Stomach (tissue), 8 donors: ENCODE measurements at regions not wholly inside any gene's neighbourhood (a gene's known extent, or its start where the extent isn't known, plus 50 kb on each side); places are given as distances from the start of the nearest gene placed in this dataset.

Source experiments
- DNase-seq, 2 donors: peaks; one replicate each; pipeline versions ENCODE4 v3.0.0 to v3.0.0-alpha.2; 2013 to 2019
- H3K27ac ChIP-seq, 5 donors: fragments of 200-600 bp in 4 of 5; sonication (generic) in 4 of 5; one replicate each; pipeline ENCODE4 v1.5.1; 2013 to 2019; ENCODE audit warnings: mild to moderate bottlenecking in 1 of 5, moderate library complexity in 1 of 5
- H3K27me3 ChIP-seq, 3 donors: fragments of 200-600 bp; sonication (generic); one replicate each; pipeline ENCODE4 v1.5.1; 2017 to 2019; ENCODE audit warnings: mixed run types in 1 of 3
- H3K36me3 ChIP-seq, 4 donors: fragments of 200-600 bp; sonication (generic); 1 replicate in 3 of 4; 2 replicates in 1 of 4; pipeline ENCODE4 v1.5.1; 2016 to 2019
- H3K4me1 ChIP-seq, 4 donors: fragments of 200-600 bp; sonication (generic); one replicate each; pipeline ENCODE4 v1.5.1; 2016 to 2019
- H3K4me3 ChIP-seq, 4 donors: fragments of 200-600 bp; sonication (generic) in 3 of 4; one replicate each; pipeline ENCODE4 v1.5.1; 2016 to 2019; ENCODE audit warnings: mild to moderate bottlenecking in 1 of 4
- H3K9me3 ChIP-seq, 4 donors: fragments of 200-600 bp; sonication (generic); one replicate each; pipeline ENCODE4 v1.5.1; 2016 to 2019
- EP300 ChIP-seq: sonication (generic); formaldehyde crosslinking; IDR thresholded peaks from one replicate; pipeline ENCODE4 v1.6.1; 2017; ENCODE audit warnings: antibody characterized with exemption
- POLR2A ChIP-seq, 4 donors: fragments of 450-650 bp; IDR thresholded peaks; one replicate each; pipeline ENCODE4 v1.6.1; 2016; ENCODE audit warnings: antibody characterized with exemption in 4 of 4, control low read depth in 2 of 4, mild to moderate bottlenecking in 1 of 4, moderate library complexity in 1 of 4
- POLR2AphosphoS5 ChIP-seq, 3 donors: sonication (generic); formaldehyde crosslinking; IDR thresholded peaks; one replicate each; pipeline ENCODE4 v1.6.1; 2016; ENCODE audit warnings: antibody characterized with exemption in 3 of 3
- WGBS, 5 donors: extraction: QIAGEN DNeasy Blood & Tissue Kit in 3 of 5; methylation state at CpG; one replicate each; pipeline versions ENCODE4 v1.1.5 to v1.1.7; 2013 to 2018; 5-methylcytosine and 5-hydroxymethylcytosine counted together
- intact Hi-C: fragments of 100-400 bp; cut with DNase I; formaldehyde crosslinking; loops from one replicate; pipeline ENCODE4 v1.15.1; 2023; ENCODE audit warnings: low total_unique reads
- TF ChIP-seq, protein P1 (sequence below), 7 experiments: fragments of 450-650 bp in 4 of 7; fragments of 200-600 bp in 3 of 7; sonication (generic) in 3 of 7; IDR thresholded peaks; one replicate each; pipeline ENCODE4 v1.5.1; 2016 to 2019; ENCODE audit warnings: antibody characterized with exemption in 7 of 7, control low read depth in 2 of 7, mild to moderate bottlenecking in 1 of 7
- donor health status: healthy with polysubstance abuse.
- donor health status: Bipolar disorder and iron deficiency.
- donor health status: healthy.

DNA sequence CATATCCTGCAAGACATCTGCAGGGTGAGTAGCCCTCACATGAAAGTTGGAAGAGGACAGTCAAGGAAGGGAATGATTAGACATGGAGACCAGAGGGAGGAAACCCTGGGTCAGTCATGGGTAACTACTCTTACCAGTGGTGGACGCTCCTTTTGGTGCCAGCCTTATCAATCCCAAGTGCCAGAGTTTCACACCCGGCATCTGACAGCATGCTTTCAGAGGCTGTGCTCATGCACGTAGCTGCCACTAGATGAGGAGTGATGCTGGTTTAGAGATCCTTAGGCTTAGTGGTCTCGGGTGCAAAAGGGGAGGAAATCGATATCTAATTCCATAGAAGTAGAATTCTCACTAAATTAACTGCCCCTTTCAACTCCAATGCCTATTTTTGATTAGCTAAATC lies 100.8 kb downstream of the PLCE1 start:
- no peak for TF ChIP-seq EP300
- no peak for TF ChIP-seq POLR2AphosphoS5 (IDR thresholded peaks at IDR 0.05)
- TF ChIP-seq, protein P1, sequence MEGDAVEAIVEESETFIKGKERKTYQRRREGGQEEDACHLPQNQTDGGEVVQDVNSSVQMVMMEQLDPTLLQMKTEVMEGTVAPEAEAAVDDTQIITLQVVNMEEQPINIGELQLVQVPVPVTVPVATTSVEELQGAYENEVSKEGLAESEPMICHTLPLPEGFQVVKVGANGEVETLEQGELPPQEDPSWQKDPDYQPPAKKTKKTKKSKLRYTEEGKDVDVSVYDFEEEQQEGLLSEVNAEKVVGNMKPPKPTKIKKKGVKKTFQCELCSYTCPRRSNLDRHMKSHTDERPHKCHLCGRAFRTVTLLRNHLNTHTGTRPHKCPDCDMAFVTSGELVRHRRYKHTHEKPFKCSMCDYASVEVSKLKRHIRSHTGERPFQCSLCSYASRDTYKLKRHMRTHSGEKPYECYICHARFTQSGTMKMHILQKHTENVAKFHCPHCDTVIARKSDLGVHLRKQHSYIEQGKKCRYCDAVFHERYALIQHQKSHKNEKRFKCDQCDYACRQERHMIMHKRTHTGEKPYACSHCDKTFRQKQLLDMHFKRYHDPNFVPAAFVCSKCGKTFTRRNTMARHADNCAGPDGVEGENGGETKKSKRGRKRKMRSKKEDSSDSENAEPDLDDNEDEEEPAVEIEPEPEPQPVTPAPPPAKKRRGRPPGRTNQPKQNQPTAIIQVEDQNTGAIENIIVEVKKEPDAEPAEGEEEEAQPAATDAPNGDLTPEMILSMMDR (IDR thresholded peaks at IDR 0.05) = no peak
- no peak for TF ChIP-seq POLR2A (IDR thresholded peaks at IDR 0.05)
- H3K27ac ChIP-seq = no peak overlapping the region
- peaks cover 0 to 48% (median 15%) of the 10 kb centered on the region in 4 donors for H3K4me1 ChIP-seq
- intact Hi-C loops = no loop called here
- no peaks in the 10 kb centered on the region for H3K36me3 ChIP-seq
- no peaks in the 10 kb centered on the region for H3K9me3 ChIP-seq
- no peak overlapping the region for H3K4me3 ChIP-seq
- 77 to 94% (median 89%) methylated on average over 5 of the region's 5 CpGs for WGBS, 5 donors
- H3K27me3 ChIP-seq = no peaks in the 10 kb centered on the region
- DNase-seq = no peak

DNA sequence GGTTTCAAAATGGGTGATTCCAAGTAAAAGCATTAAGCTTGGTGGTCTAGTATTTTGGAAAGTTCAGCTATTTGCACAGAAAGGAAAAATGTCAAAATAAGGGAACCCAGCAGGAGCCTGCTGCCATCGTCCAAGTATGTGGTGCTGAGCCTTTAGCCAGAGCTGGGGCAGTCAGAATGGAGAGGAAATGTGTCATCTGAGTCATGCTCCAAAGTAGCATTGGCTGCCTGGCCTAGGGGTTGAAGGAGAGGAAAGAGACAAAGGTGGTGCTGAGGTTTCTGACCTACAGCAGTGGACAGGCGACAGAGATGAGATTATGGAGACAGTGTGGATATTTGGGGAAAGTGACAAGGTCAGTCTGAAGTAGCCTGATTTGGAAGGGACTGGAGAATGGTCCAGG lies 103.9 kb downstream of the PLCE1 start:
- no peak for TF ChIP-seq POLR2A (IDR thresholded peaks at IDR 0.05)
- TF ChIP-seq, protein P1 (IDR thresholded peaks at IDR 0.05) = no peak
- TF ChIP-seq EP300 = no peak
- no peak for TF ChIP-seq POLR2AphosphoS5 (IDR thresholded peaks at IDR 0.05)
- 75 to 96% (median 89%) methylated on average over 2 of the region's 2 CpGs for WGBS, 5 donors
- Histone ChIP-seq H3K27me3 (no peaks in the 10 kb centered on the region), H3K27ac (no peak overlapping the region), H3K4me3 (no peak overlapping the region), H3K36me3 (no peaks in the 10 kb centered on the region), H3K9me3 (no peaks in the 10 kb centered on the region), H3K4me1 (peaks cover 0 to 52% (median 14%) of the 10 kb centered on the region in 4 donors)
- DNase-seq = no peak
- intact Hi-C loops = no loop called here

DNA sequence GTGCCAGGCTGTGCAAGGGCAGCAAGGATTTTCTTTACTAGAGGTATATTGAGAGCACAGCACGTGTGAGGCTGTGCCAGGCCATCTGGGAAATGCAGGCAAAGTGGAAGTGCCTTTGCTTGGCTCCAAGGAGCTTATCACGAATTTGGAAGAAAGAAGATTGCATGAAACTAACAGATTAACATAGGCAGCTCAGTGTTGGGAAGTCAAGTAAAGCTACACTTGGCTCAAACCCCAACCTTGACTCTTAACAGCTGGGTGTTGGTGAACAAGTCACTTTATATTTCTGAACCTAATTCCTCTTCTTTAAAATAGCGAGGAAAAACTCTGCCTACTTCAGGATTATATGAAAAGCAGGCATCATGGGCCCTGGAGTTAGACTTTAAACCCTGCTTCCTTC lies 105.2 kb downstream of the PLCE1 start:
- no peak overlapping the region for H3K4me3 ChIP-seq
- DNase-seq = peak; percentile 29 to 50
- intact Hi-C loops = no loop called here
- 22 to 33% (median 24%) methylated on average over 3 of the region's 3 CpGs for WGBS, 5 donors
- no peaks in the 10 kb centered on the region for H3K9me3 ChIP-seq
- H3K27ac ChIP-seq = peak overlapping the region in 3 of 5 donors; percentile 7 to 49 (median 24)
- peaks cover 0 to 52% (median 12%) of the 10 kb centered on the region in 4 donors for H3K4me1 ChIP-seq
- H3K27me3 ChIP-seq = no peaks in the 10 kb centered on the region
- no peaks in the 10 kb centered on the region for H3K36me3 ChIP-seq
- TF ChIP-seq EP300 = no peak
- TF ChIP-seq POLR2AphosphoS5 (IDR thresholded peaks at IDR 0.05) = peak in 1 of 3 donors; percentile 22

DNA sequence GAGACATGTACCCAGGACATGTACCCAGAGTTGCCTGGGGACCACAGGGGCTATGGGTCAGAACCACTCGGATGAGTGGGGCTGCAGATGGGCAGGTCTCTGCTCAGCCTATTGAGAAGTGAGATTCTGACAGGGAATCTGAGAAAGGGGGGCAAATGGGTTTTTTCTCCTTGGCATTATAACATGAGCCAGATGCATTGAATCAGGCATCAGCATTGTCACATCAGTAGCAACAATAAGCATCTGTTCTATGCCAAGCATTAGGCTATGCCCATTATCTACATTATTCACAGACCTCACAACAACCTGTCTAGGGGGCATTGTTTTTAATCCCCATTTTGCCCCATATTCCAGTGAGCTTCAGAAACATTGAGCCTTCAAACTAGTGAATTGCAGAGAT lies 108.2 kb downstream of the PLCE1 start:
- DNase-seq = no peak
- Histone ChIP-seq H3K36me3 (no peaks in the 10 kb centered on the region), H3K4me1 (peaks cover 0 to 49% (median 16%) of the 10 kb centered on the region in 4 donors), H3K27me3 (no peaks in the 10 kb centered on the region), H3K27ac (no peak overlapping the region), H3K4me3 (no peak overlapping the region), H3K9me3 (no peaks in the 10 kb centered on the region)
- 67 to 93% (median 90%) methylated on average over 1 of the region's 1 CpG for WGBS, 5 donors
- intact Hi-C loops = no loop called here
- no peak for TF ChIP-seq EP300
- TF ChIP-seq POLR2AphosphoS5 (IDR thresholded peaks at IDR 0.05) = no peak
- TF ChIP-seq, protein P1 (IDR thresholded peaks at IDR 0.05) = no peak
- TF ChIP-seq POLR2A (IDR thresholded peaks at IDR 0.05) = no peak

DNA sequence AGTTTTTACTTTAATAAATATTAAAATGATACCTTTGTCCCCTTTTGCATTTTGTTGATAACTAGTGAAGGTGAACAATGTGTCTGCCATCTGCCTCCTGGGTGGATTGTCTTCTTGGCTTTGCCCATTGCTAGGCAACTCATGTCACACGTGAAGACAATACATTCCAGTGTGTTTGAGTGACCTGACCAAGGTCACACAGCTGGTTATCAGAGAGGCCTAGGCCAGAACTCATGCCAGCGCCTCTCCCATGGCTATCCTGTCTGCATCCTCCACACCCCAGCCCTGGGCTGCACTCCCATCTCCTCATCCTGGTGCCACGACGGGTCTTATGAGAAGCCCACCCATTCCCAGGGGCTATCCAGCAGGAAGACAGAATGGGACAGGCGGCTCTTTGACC lies 108.7 kb downstream of the PLCE1 start:
- H3K9me3 ChIP-seq = no peaks in the 10 kb centered on the region
- no peak overlapping the region for H3K4me3 ChIP-seq
- intact Hi-C loops = no loop called here
- peaks cover 0 to 49% (median 16%) of the 10 kb centered on the region in 4 donors for H3K4me1 ChIP-seq
- H3K27me3 ChIP-seq = no peaks in the 10 kb centered on the region
- 73 to 87% (median 81%) methylated on average over 5 of the region's 5 CpGs for WGBS, 5 donors
- no peak overlapping the region for H3K27ac ChIP-seq
- TF ChIP-seq EP300 (no peak), POLR2A (IDR thresholded peaks at IDR 0.05) (no peak), POLR2AphosphoS5 (IDR thresholded peaks at IDR 0.05) (no peak)
- DNase-seq = no peak
- no peaks in the 10 kb centered on the region for H3K36me3 ChIP-seq
